Endodermal cell (in vitro differentiated cells): ENCODE measurements at regions not wholly inside any gene's neighbourhood (a gene's known extent, or its start where the extent isn't known, plus 50 kb on each side); places are given as distances from the start of the nearest gene placed in this dataset.

Source experiments
- DNase-seq: peaks from one replicate; pipeline ENCODE4 v3.0.0-alpha.2; 2017
- H3K27ac ChIP-seq: 2 replicates; pipeline ENCODE4 v1.5.1; 2013; ENCODE audit warnings: mild to moderate bottlenecking, low read depth, low read length, moderate library complexity
- H3K27me3 ChIP-seq: 2 replicates; pipeline ENCODE4 v1.6.1; 2013; ENCODE audit warnings: mild to moderate bottlenecking, low read length, moderate library complexity; ENCODE audit not compliant: insufficient read depth, control insufficient read depth, poor library complexity, severe bottlenecking
- H3K36me3 ChIP-seq: 2 replicates; pipeline ENCODE4 v1.7.0; 2013; ENCODE audit warnings: mild to moderate bottlenecking, low read length, moderate library complexity; ENCODE audit not compliant: control insufficient read depth, insufficient read depth
- H3K4me1 ChIP-seq: one replicate; pipeline ENCODE4 v1.7.0; 2013; ENCODE audit warnings: low read length; ENCODE audit not compliant: control insufficient read depth, insufficient read depth
- H3K4me3 ChIP-seq: 2 replicates; pipeline ENCODE4 v1.5.1; 2013; ENCODE audit warnings: mild to moderate bottlenecking, low read length, moderate library complexity
- H3K9ac ChIP-seq: 2 replicates; pipeline ENCODE4 v1.6.1; 2013; ENCODE audit warnings: mild to moderate bottlenecking, low read length, moderate library complexity; ENCODE audit not compliant: poor library complexity, severe bottlenecking; ENCODE audit errors: extremely low read depth
- H3K9me3 ChIP-seq: 2 replicates; pipeline ENCODE4 v1.6.1; 2013; ENCODE audit warnings: mild to moderate bottlenecking, low read length, moderate library complexity; ENCODE audit not compliant: control insufficient read depth
- H3K27ac Mint-ChIP-seq: 2 replicates; pipeline ENCODE4 v1.8.0; 2020; ENCODE audit warnings: mixed read lengths
- H3K27me3 Mint-ChIP-seq: 2 replicates; pipeline ENCODE4 v1.8.0; 2021; ENCODE audit warnings: mild to moderate bottlenecking, mixed read lengths; ENCODE audit not compliant: insufficient read depth
- H3K36me3 Mint-ChIP-seq: 2 replicates; pipeline ENCODE4 v1.8.0; 2020; ENCODE audit warnings: low read depth, mixed read lengths
- H3K4me1 Mint-ChIP-seq: 2 replicates; pipeline ENCODE4 v1.8.0; 2020; ENCODE audit warnings: mixed read lengths
- H3K4me3 Mint-ChIP-seq: 2 replicates; pipeline ENCODE4 v1.8.0; 2020; ENCODE audit warnings: mild to moderate bottlenecking, moderate library complexity, mixed read lengths
- H3K9me3 Mint-ChIP-seq: 2 replicates; pipeline ENCODE4 v1.8.0; 2020; ENCODE audit warnings: mild to moderate bottlenecking, mixed read lengths
- CTCF ChIP-seq: fragments of 200-600 bp; sonication (generic); conservative IDR thresholded peaks from 2 replicates; pipeline ENCODE4 v1.5.0; 2021; ENCODE audit warnings: antibody characterized with exemption, mild to moderate bottlenecking
- WGBS, 2 experiments: methylation state at CpG; one replicate each; pipeline versions ENCODE4 v1.1.5 to v1.1.7; 2013; ENCODE audit warnings: missing lambda C conversion rate in 2 of 2, mixed read lengths in 1 of 2; ENCODE audit not compliant: insufficient coverage in 1 of 2, insufficient read length in 1 of 2; 5-methylcytosine and 5-hydroxymethylcytosine counted together

GRCh38 chr20:12827816-12828385, 180.9 kb upstream of the SPTLC3 start:
- H3K27ac ChIP-seq: no peak overlapping the region
- Mint-ChIP-seq H3K4me3 (no peak overlapping the region), H3K27me3 (no peaks in the 10 kb centered on the region), H3K27ac (no peak overlapping the region), H3K9me3 (no peaks in the 10 kb centered on the region), H3K4me1 (peaks cover 10% of the 10 kb centered on the region), H3K36me3 (no peaks in the 10 kb centered on the region)
- no peak overlapping the region for H3K9ac ChIP-seq
- no peaks in the 10 kb centered on the region for H3K9me3 ChIP-seq
- TF ChIP-seq CTCF: no peak
- H3K27me3 ChIP-seq: no peaks in the 10 kb centered on the region
- H3K4me3 ChIP-seq: no peak overlapping the region
- WGBS, 2 experiments: 84% methylated on average over 2 of the region's 2 CpGs; no CpG with 5 or more reads in 1 of the 2 experiments
- H3K4me1 ChIP-seq: no peaks in the 10 kb centered on the region
- DNase-seq: peak; percentile 56
- H3K36me3 ChIP-seq: no peaks in the 10 kb centered on the region

- Mint-ChIP-seq H3K27me3 (no peaks in the 10 kb centered on the region), H3K4me1 (peaks cover 10% of the 10 kb centered on the region), H3K27ac (no peak overlapping the region), H3K9me3 (no peaks in the 10 kb centered on the region), H3K4me3 (no peak overlapping the region), H3K36me3 (no peaks in the 10 kb centered on the region)
- H3K4me1 ChIP-seq: no peaks in the 10 kb centered on the region
- H3K9ac ChIP-seq: no peak overlapping the region
- no peaks in the 10 kb centered on the region for H3K9me3 ChIP-seq
- no peak for TF ChIP-seq CTCF
- H3K36me3 ChIP-seq: no peaks in the 10 kb centered on the region
- no peak for DNase-seq
- no peak overlapping the region for H3K27ac ChIP-seq
- 50 to 89% methylated on average over 3 to 5 of the region's 5 CpGs for WGBS, 2 experiments
- no peaks in the 10 kb centered on the region for H3K27me3 ChIP-seq
- H3K4me3 ChIP-seq: no peak overlapping the region
Observed at GRCh38 chr20:12829170-12829569, 179.6 kb upstream of the SPTLC3 start.

- Histone ChIP-seq H3K9ac (no peak overlapping the region), H3K36me3 (no peaks in the 10 kb centered on the region), H3K9me3 (no peaks in the 10 kb centered on the region), H3K27me3 (no peaks in the 10 kb centered on the region), H3K4me3 (no peak overlapping the region), H3K4me1 (no peaks in the 10 kb centered on the region), H3K27ac (no peak overlapping the region)
- Mint-ChIP-seq H3K27ac (no peak overlapping the region), H3K4me3 (no peak overlapping the region), H3K36me3 (no peaks in the 10 kb centered on the region), H3K27me3 (no peaks in the 10 kb centered on the region), H3K9me3 (no peaks in the 10 kb centered on the region), H3K4me1 (no peaks in the 10 kb centered on the region)
- no peak for DNase-seq
- 89 to 90% methylated on average over 1 of the region's 1 CpG for WGBS, 2 experiments
- TF ChIP-seq CTCF: no peak
Observed at GRCh38 chr20:12833861-12834260, 174.9 kb upstream of the SPTLC3 start.
